ENCODE measurements at regions not wholly inside any gene's neighbourhood (a gene's known extent, or its start where the extent isn't known, plus 50 kb on each side); places are given as distances from the start of the nearest gene placed in this dataset.

- no peak for DNase-seq
Measured at GRCh38 chr11:130744794-130745193, 171.5 kb downstream of the SNX19 start.

- DNase-seq, result no peak
Measured at GRCh38 chr11:130749216-130749615, 167.1 kb downstream of the SNX19 start.

- DNase-seq, result no peak
Measured at GRCh38 chr11:130760515-130761125, 155.7 kb downstream of the SNX19 start.

- DNase-seq, result no peak
Measured at GRCh38 chr11:130761560-130762220, 154.6 kb downstream of the SNX19 start.

DNA sequence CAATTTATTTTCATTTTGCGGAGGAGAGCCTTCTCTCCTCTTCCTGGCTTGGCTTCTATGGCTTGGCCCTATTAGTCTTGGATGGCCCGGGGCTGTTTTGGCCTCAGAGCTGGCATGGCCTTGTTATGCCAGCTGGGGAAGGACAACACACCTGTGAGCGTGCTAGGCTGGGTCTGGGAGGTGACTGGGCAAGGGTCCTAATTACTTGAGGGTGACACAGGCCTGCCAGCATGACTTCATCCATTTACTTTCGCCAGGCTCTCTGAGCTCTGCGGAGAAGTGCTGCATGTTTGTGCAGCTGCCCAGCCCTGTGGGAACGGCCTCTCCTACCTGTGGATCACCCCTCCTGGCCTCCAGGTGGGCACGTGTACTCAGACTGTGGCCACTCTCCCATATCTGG is 153.6 kb downstream of the SNX19 start:
- no peak for DNase-seq

DNA sequence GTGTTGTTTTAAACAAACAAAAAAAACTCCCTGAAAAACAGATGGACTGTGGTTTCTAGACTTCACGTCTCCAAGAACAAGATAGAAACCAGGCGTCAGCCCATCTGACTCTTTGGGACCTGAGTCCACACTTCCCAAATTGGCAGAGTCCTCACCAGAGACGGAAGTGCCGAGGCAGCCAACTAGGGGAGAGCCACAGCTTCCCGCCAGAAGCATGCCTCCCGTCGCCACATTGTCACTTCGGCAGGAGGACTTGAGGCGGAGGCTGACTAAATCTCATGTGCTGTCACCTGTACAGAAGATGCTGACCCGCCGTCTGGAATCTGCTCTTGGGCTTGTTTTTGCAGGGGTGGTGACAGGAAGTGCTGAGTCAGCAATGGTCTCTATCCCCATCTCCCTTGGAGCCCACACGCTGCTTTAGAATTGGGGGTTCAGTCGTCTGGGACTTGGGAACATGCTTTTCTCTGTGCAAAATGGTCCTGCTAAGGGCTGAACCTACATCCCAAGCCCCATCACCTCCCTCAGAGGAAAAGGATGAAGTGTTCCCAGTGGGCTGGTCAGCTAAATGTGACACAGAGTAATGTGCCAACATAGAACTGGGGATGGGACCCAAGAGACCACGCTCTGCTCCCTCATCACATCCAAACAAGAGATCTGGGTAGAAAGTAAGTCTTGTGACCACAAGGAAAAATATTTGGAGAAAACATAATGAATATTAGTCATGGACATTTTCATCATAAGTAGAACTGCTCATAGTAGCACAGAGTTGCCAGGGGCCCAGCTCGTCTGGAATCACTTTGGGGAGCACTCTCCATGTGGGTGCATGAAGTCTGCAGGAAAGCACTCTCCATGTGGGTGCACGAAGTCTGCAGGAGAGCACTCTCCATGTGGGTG is 152.9 kb downstream of the SNX19 start:
- no peak for DNase-seq

DNA sequence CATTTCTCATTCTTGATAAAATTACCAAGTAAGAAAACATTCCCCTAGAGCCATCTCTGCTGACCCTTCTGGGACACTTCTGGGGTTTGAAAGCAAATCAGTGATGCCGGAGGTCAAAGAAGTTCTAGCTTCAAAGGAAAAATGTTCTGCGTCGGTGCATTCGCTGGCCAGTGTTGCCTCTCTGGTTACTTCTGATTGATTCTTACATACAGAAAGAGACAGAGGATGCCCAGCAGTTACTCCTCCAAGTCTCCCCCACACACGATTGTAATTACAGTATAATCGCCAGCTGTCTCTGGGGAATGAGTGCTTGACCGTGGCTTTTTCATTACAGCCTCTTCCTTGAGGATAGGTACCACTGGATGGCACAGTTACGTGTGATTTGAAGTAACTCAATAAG is 150.9 kb downstream of the SNX19 start:
- DNase-seq, result no peak

- DNase-seq, result no peak
Measured at GRCh38 chr11:130765951-130766649, 150.2 kb downstream of the SNX19 start.

GRCh38 chr11:130766650-130767565 is 149.4 kb downstream of the SNX19 start:
- no peak for DNase-seq

GRCh38 chr11:130769782-130770535 is 146.3 kb downstream of the SNX19 start:
- no peak for DNase-seq

- no peak for DNase-seq
Measured at GRCh38 chr11:130771708-130772107, 144.6 kb downstream of the SNX19 start.

GRCh38 chr11:130772266-130773227 is 143.7 kb downstream of the SNX19 start:
- no peak for DNase-seq

GRCh38 chr11:130773244-130773820 is 142.9 kb downstream of the SNX19 start:
- DNase-seq, result no peak

- DNase-seq, result peak in 1 of 2 experiments; percentile 11
Measured at GRCh38 chr11:130774703-130775102, 141.6 kb downstream of the SNX19 start.

- no peak for DNase-seq
Measured at GRCh38 chr11:130775306-130776060, 140.8 kb downstream of the SNX19 start.

DNA sequence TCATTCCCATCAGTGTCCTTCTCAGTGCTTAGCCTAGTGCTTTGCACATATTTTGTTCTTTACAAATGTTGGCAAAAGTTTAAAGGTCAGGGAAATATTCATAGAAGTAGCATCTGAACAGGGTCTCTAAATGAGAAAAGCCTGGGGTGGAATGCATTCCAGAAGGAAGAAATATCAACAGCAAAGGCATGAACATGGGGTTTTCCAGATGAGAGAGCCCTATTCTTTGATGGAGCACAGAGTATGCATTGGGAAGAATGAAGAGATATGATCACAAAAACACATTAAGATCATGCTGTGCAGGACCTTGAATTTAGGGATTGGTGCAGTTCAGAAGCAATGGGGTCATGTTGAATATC is 140.2 kb downstream of the SNX19 start:
- DNase-seq, result no peak

DNA sequence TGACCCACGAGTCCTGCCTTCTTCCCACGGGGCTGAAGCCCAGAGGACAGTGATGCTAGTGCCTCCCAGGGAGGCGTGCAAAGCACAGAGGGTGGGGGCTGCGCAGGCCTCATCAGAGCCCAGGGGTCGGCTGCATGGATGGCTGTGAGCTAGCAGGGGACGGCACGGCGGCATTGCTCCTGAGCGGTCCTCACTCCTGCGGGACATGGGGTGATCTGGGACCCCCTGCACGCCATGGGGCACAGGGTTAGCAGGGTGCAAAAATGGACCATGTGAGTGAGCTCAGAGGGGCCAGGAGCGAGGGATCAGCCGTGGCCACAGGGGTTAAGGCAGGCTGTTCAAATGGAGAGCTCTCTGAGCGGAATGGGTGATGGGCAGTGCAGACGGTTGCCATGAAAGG is 138.3 kb downstream of the SNX19 start:
- no peak for DNase-seq

- no peak for DNase-seq
Measured at GRCh38 chr11:130778705-130779104, 137.6 kb downstream of the SNX19 start.

GRCh38 chr11:130779267-130779666 is 137.0 kb downstream of the SNX19 start:
- no peak for DNase-seq
